NCI-H82 treated with DMSO at 0.1 percent for 48 hours (cell line): ENCODE measurements at regions not wholly inside any gene's neighbourhood (a gene's known extent, or its start where the extent isn't known, plus 50 kb on each side); places are given as distances from the start of the nearest gene placed in this dataset.

Source experiments
- DNase-seq: peaks from one replicate; lab custom pipeline; 2025; ENCODE audit not compliant: unreplicated experiment; lab: John Stamatoyannopoulos, UW

DNA sequence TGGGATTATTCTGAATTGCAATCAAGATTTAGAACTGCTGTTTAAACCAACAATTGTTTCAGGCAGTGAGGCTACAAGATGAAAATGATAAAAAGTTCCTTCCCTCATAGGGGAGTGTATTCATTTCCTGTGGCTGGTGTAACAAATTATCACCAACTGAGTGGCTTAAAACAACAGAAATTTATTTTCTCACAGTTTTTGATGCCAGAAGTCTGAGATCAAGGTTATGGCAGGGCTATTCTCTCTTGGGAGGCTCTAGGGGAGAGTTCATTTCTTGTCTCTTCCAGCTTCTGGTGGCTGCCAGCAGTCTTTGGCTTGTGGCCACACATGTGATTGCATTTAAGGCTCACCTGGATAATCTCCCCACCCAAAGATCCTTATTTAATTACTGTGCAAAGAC is 290.5 kb upstream of the ZSWIM2 start:
- DNase-seq, result no peak

DNA sequence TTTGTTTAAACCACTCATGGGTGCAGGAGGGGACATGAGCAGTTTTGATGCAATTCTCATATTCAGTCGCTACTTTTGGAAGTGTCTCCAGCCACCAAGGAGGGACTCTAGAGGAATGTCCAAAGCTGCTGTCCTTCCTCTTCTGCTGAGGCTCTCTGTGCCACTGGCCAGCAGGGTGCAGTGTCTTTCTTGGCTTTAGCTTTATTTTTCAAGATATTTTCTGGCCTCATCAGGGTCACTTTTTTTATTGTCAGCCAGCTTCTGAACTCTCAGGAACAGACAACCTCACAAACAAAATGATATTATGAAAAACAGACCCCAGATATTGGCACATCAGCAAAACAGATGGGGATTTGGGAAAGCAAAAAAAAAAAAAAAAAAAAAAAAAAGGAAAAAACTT is 289.3 kb upstream of the ZSWIM2 start:
- no peak for DNase-seq

DNA sequence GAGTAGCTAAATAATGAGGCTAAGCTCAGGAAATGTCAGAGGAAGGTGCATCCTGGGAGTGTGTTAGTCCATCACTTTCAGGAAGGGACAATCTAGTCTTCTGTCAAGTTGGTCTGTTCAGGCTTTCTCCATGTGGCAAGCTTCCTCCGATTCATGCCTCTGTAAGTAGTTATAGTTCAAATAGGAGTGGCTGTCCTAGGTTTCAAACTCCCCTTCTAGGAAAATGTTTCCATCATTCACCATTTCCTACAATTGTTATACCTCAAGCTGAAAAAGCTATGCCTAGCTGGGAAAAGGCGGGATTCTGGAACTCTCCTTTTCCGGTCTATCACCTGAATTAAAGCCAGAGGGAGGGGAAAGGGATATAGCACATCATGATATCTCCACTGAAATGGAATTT is 287.7 kb upstream of the ZSWIM2 start:
- DNase-seq, result no peak

DNA sequence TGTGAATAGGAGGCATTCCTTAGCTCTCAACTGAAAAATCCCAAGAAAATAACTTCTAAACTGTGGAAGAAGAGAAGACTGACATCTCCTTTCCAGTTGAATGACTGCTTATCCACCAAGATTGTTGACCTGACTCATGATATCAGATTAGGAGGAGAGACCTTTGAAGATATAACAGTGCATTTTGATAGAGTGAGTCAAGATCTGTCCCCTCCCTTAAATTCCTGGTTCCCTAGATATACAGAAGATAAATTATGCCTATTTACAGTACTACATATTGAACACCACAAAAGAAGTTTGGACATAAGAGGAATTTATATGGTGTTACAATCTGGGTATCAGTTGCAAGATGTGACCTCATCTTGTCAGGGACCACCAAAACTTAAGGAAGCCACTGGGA is 285.3 kb upstream of the ZSWIM2 start:
- no peak for DNase-seq

DNA sequence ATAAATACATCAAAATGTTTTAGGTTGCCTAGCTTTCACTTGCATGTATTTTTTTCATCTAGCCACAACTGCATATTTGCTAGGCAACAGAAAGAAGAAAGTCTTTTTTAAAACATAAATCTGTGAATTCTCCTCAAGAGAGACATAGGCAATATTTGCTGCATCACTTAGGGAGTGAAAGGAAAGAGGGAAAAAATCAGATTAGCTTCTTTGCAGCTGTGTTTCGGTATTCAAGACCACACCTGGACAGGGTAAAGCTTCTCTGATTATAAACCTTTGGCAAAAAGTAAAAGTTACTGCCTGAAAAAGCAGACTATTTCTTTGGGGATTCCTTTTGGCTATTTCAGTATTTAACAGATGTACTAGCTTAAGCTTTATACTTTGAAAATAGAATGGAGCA is 280.9 kb upstream of the ZSWIM2 start:
- DNase-seq, result no peak

DNA sequence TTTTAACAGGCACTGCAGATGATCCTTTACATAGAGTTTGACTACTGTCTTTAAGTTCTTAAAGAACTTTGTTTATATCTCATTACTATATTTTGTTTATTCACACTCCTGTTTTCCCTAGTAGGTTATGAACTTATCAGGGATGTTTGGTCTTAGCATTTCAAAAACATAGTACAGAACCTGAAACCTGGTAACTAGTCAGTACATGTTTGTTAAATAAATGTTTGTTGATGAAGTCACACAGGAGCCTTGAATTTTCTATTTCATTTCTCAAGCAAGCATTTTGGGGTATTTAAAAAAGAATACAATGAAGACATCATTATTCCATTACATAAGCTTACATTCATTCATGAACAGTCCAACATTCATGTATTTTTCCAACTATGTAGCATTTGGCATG is 280.3 kb upstream of the ZSWIM2 start:
- no peak for DNase-seq

DNA sequence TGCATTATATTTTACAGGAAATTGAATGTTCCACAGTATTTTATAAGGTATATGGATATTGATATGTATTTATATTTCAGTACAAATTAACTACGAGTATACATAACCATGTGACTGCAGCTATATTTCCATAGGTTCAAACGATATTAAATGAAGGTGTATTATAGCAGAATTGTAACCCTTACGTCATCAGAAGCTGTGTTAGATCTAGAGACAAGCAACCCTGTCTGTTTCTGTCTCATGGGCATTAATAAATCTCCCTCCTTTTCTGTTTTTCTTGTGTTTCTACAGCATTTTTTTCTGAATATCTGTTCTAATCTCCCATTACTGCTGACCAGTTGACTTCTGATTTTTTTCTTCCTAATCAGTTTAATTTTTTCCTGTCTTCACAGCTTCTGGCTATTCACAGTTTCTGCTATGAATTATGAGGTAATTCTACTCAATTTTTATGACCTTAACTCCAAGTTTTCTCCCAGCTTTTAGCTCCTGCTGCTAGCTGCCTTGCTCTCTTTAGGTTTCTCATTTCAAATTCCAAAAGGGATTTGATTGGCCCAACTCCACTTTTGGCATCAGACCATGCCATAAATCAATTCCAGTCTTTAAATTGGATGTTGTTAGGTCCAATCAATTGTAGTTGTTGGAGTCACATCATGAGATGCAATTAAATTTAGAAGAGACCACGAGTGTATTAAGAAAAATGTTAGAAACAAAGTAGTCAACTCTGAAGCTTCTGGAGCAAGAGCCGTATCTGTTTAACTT is 277.5 kb upstream of the ZSWIM2 start:
- no peak for DNase-seq

DNA sequence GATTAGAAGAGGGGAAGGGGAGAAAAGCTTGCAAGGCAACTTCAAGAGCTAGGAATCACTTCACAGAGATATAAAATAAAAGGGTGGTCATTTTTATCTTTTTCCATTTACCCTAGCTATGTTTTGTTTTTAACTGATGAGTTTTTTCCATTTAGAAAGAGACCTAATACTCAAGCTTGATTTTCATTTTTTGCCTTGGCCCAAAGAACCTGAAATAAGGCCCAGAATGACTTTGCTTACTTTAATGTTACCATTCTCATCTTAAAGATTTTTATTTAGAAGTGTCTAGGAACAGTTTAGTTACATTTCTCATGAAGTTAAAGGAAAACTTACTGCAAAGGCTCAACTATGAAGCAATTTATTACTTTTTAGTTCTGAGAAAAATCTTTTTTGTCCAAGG is 276.3 kb upstream of the ZSWIM2 start:
- no peak for DNase-seq

DNA sequence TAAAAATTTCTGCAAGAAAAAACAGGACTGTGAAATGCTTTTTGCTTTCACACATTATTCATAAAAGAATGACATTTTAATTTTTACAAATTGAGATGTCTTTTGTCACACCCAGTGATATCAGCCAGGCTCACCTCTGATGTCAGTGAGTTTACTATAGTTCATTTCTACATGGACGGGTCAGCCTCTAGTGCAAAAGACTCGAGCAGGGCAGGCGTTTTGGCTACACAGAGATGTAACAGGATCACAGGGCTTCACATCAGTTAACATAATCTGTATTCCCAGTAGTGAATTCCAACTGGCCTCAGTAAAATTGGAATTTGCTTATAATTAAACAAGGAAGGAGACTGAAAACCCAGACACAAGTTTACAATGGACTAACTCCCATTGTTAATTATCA is 275.6 kb upstream of the ZSWIM2 start:
- no peak for DNase-seq

DNA sequence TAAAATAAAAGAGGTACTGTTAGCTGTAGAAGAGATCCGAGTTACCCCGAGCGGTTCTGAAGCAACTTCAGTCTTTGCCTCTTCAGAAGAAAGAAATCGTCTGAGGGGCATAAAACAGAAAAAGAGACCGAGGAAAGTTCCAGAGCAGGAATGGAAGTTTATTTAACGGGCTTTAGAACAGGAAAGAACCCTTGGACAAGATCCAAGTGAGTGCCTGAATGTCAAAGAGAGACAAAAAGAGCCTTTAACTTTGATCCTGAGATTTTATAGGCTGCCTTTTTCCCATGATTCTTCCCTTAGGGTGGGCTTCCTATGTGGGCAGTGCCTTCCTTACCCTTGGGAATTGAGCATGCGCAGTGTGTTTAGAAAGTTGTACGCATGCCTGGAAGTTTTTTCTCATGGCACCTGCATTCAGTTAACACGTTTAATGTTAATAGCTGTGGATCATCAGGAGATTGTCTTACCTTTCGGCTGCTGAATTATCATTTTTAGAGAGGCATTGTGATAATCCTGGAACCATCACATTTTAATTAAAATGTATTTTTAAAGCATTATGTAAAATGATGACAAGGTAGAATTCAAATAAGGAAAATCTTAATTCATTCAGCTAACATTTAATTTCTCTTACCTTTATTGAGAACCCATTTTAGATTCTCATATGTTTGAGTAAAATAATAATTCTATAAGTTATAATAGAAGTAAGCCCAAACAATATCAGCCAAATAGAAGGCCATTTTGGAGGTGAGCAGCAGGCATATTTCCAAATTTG is 269.5 kb upstream of the ZSWIM2 start:
- no peak for DNase-seq

DNA sequence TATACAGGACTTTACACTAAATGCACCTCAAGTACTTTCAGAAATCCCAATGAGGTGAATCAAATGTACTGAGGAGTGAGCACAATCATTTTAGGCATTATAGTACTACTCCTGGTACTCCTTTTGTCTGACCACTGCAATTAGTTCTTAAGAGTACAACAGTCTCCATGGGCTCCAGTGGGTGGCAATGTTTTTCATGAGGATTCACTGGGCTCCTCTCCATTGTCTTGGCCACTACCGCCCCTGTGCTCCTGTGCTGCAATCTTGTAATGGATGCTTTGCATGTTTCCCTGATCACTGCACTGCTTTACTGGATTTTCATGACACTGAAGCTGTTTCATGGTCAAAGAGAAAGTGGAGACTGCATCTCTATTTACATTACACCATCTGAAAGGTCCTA is 268.5 kb upstream of the ZSWIM2 start:
- no peak for DNase-seq

DNA sequence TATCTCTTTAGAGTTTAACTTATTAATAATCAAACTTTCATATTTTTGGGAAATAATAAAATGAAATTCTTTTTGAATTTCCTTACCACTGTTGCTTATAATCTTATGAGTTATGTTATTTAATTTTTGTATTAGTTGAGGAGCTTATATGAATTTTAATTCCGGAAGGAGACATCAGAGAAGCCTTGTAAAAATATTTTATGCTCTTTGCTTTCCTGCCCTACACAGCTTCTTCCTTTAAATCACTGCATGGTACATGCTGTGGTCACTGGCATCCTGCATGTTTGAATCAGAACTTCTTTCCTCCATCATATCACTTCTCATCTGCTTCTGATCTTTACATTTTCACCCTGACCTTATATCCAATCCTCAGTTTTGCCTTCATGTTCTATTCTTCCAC is 266.7 kb upstream of the ZSWIM2 start:
- no peak for DNase-seq

DNA sequence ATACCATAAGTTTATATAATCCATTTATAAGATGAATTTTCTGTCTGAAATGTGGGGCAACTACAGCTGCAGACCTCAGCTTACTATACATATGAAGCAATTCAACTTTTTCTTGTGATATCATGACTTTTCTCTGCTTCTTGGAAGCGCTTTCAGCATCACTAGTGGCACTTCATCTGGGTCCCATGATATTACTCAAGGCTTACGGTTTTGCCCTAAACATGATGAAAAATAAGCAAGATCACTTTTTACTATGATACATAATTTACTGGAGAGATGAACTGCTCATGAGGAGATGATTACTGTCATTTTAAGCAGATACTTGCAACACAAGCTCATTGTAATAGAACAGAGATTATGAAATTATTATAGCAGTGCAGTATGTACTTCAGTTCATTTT is 258.0 kb upstream of the ZSWIM2 start:
- no peak for DNase-seq

DNA sequence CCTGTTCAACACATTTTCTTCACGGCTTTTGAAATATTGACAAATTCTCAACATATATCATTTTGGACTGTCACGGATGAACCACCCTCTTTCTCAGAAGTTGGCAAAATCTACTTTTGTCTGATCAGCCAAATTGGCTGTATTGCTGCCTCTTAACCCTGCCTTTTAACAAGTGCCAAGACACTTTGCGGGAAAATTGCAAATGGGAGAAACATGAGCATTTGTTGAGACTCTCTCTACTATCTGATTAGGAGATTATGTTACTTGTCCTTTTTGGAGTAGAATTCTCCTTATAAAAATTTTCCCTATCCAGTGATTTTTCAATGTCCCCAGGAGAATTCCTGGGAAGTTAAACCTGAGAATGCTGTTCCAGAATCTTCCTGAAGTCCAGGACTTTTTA is 256.2 kb upstream of the ZSWIM2 start:
- no peak for DNase-seq

DNA sequence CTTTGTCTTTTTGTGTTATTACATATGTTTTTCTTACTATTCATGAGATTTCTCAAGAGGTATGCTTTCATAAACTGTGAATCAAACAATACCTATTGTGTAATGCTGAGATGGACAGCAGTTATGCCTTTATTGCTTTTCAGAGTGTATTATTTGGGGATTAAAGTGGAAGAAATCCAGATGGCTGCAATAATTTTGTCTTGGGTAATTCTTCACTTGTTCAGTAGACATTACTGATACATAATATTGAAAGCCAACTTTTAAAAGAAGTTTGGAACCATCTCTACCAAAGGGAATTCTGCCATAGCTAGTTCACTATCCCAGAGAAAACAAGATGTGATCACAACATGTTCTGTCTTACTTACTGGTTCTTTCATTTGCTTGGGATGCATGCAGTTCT is 253.4 kb upstream of the ZSWIM2 start:
- no peak for DNase-seq

DNA sequence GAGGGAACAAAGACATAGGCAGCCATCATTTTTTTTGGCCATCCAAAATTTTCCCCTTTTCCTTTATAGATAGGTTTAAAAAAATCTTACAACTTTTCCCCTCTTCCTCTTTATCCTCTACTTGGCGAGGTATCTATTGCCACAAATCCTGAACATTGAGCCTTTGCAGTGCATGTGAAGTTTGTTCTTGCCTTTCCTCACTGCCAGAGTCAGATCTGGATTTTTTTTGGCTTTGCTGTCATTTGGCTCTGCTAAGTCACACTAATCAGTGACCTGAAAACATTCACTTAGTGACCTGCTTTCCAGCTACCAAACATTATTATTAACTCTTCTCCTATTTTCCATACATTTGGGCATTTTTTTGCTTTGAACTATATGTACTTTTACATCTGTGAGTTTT is 249.2 kb upstream of the ZSWIM2 start:
- DNase-seq, result no peak

DNA sequence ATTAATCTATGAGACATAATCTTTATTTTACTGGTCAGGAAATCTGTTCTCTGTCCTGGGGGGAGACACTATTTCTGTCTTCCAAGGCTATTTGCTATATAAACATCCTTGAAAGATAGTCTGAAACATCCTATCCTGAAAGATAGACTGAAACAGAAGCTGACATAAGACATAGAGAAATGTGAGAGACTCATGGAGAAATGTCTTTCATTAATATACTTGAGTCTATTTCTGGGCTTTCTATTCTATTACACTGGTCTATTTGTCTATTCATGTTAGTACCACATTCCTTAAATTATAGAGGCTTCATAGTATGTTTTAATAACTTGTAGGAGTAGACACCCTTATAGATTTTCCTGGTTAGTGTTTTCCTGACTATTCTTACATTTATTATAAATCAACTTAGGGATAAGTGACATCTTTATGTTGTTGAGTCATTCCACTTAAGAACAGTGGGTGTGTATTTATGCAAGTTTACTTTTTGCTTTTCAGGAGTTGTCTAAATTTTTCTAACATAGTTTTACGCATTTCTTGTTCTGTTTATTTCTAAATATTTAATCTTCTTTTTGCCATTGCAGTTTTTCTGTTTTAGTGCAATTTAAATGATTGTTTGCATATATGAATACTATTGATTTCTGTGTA is 244.9 kb upstream of the ZSWIM2 start:
- DNase-seq, result no peak

DNA sequence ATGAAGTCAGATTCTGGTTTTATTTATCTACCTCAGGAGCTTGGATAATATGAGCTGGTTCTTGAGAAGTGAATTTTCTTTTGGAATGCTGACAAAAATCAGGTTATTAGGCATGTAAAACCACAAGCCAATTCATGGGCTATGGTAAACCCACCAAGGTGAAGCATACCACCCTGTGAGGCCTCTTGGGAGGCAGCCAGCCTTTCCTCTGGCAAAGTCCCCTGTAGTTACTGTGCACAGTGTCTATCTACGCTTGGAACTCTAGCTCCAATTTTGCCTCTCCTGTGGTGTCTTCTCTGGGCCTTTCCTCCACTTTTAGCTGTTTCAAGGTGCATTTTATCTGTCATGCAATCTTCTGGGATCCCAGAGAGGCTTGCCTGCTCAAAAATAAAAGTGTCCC is 242.7 kb upstream of the ZSWIM2 start:
- no peak for DNase-seq

DNA sequence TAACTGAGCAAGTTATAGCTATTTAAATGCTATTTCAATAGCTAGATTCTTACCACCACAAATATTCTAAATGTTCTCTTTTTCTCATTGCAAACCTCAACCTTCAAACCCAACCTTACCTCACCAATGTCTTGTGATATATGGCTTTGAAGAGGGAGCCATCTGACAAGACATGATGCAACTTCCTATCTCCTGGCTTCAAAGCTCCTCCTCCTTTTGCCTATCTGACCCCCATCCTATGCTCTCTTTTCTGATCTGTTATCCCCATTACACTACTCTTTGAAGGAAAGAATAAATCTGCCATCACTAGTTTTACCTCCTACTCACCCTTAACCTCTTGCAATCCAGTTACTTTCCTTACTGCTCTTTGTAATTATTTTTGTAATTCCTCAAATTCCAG is 235.6 kb upstream of the ZSWIM2 start:
- no peak for DNase-seq

DNA sequence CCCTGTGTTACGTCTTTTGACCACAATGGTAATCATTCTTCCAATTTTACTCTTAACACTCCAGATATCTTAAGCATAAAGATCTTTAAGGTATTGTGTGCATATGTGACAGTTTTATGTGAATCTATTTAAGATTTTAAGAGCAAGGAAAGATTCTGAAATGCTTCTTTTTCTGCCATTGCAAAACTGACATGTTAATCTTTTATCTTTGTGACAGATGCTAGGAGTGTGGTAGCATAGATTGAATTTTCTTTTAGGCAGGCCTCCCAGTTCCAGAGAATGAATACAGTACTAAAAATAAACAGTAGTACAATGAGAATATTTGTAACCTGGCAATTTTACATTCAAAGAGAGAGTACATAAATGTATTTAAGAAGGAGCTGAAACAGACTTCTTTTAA is 232.5 kb upstream of the ZSWIM2 start:
- no peak for DNase-seq

DNA sequence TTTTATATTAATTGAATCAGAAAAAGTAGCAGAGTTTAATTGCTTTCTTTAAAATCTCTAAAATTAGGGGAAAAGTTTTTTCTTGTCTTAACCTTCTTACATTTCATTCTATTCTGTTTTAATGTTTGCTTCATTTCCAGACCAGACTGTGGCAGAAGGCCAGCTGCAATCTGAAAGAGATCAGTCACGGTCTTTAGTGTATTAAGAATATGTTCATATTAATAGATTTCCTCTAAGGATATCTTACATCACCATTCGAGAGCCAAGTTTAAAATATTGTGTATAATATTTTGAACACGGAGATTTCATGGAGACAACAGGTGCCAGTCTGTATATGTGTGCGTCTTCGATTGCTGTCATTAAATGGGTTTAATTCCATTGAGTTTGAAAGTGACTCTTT is 230.9 kb upstream of the ZSWIM2 start:
- no peak for DNase-seq

DNA sequence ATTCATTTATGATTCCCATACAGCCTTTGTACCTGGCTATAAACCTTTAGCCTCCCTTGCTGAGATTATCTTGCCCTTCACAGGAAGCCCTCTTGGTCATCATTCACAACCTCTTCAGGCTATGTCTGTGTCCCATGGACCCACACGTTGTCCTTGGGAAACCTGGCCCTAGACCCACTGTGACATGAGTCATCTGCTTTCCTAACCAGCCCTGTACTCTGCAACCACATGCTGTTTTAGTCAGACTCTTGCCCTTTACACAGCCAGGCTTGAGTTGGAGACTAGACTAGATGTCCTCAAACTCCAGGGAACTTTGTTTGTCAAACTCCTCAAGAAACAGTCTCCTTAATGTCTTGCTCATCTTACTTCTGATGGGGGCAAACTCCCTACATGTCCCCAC is 229.3 kb upstream of the ZSWIM2 start:
- no peak for DNase-seq
